ENCODE measurements at regions not wholly inside any gene's neighbourhood (a gene's known extent, or its start where the extent isn't known, plus 50 kb on each side); places are given as distances from the start of the nearest gene placed in this dataset.

DNA sequence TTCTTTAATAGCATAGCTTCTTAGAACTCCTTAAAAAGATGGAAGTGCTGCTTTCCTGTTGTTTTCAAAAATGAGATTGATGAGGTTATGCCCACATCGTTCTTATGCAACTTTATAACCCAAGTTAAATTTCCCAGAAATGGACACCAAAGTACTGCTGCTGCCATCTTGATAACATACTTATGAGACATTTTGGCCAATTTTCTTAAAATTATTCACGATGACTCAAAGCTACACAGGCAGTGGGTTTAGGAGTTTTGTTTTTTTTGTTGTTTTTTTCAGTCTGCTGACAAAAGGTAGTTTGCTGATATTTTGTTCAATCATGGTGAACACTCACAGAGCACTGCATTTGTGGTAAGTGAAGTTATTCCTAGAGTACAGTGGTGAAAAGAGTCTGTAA is 54.9 kb upstream of the RFC3 start:
- TF ChIP-seq GATA1 (IDR thresholded peaks at IDR 0.05; ENCODE audit: low read depth, low read length), result no peak
- TF ChIP-seq POLR2A (IDR thresholded peaks at IDR 0.05; ENCODE audit: low read length), result no peak
- no peak for DNase-seq

GRCh38 chr13:33764716-33765115 is 53.2 kb upstream of the RFC3 start:
- DNase-seq, result no peak
- TF ChIP-seq POLR2A (IDR thresholded peaks at IDR 0.05; ENCODE audit: low read length), result no peak

DNA sequence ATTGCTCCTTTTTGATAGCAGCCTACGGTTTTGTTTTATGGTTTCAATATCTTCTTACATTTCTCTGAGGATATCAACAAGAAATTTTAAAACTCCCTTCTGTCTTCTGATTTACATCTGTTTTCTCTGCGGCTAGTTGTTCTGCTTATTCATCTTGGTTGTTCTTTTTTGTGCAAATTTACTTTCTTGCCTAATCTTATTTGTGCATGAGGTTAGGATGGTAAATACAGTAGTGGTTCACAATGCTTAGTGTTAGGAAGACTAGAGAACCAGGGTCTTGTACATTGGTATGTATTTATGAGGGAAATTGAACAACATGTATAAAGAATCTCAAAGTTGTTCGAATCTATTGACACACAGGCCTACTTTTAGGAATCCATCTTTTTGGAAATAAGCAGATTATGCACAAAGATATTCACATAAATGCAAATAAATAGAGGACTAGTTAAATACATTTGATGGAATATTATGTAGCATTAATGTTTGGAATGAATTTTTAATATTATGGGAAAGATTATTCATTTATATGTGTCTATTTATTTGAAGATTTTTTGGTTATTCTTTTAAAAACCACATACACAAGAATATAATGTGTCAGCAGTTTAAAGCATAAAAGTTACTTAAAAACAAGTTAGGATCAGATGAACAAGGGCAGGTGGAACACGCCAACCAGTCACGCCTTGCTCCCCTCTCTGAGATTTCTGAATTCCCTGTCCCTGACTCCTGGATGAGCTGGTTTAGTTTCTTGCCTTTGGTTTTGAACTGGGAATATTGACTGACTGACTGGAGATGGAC is 51.4 kb upstream of the RFC3 start:
- no peak for TF ChIP-seq POLR2A (IDR thresholded peaks at IDR 0.05; ENCODE audit: low read length)
- no peak for TF ChIP-seq GATA1 (IDR thresholded peaks at IDR 0.05; ENCODE audit: low read depth, low read length)
- DNase-seq, result no peak

DNA sequence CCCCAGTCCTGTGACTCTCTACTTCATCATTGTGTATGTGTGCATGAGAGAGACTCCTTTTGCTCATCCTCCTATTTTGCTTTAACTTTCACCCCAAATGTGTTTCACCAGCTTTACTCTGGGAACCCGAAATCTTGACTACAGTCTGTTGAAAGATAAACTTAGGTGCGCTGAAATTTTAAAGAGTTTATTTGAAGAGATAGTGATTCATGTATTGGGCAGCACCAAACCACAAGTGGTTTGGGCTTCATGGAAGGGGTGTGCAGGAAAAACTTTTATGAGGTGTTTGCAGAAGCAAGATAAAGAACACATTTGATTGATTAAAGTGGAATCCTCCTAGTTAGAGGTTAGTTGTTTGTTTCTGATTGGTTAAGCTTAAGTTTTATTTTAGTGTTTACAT is 50.8 kb upstream of the RFC3 start:
- no peak for TF ChIP-seq GATA1 (IDR thresholded peaks at IDR 0.05; ENCODE audit: low read depth, low read length)
- no peak for TF ChIP-seq POLR2A (IDR thresholded peaks at IDR 0.05; ENCODE audit: low read length)
- no peak for DNase-seq
